ENCODE measurements at regions not wholly inside any gene's neighbourhood (a gene's known extent, or its start where the extent isn't known, plus 50 kb on each side); places are given as distances from the start of the nearest gene placed in this dataset.

- TF ChIP-seq KLF1 (tag by site-specific recombination; IDR thresholded peaks at IDR 0.05) (no peak), REST (tag by site-specific recombination; IDR thresholded peaks at IDR 0.05) (peak; percentile 94), ZSCAN4 (tag by site-specific recombination; IDR thresholded peaks at IDR 0.05) (no peak)
Measured at GRCh38 chr9:90343366-90343765, 299.3 kb downstream of the DIRAS2 start.
